ENCODE measurements at regions not wholly inside any gene's neighbourhood (a gene's known extent, or its start where the extent isn't known, plus 50 kb on each side); places are given as distances from the start of the nearest gene placed in this dataset.
"Not testable (repeated sequence)": the region's sequence is repeated elsewhere in the genome, so short reads cannot be mapped to it uniquely, and the experiment has no call there.

- no peak for DNase-seq
Measured at GRCh38 chr12:114616081-114616480, 67.9 kb downstream of the TBX3 start.

GRCh38 chr12:114614040-114614439, 69.9 kb downstream of the TBX3 start:
- no peak for DNase-seq

GRCh38 chr12:114612062-114612461, 71.9 kb downstream of the TBX3 start:
- no peak for DNase-seq

- DNase-seq: no peak
Measured at GRCh38 chr12:114611145-114612018, 72.6 kb downstream of the TBX3 start.

DNA sequence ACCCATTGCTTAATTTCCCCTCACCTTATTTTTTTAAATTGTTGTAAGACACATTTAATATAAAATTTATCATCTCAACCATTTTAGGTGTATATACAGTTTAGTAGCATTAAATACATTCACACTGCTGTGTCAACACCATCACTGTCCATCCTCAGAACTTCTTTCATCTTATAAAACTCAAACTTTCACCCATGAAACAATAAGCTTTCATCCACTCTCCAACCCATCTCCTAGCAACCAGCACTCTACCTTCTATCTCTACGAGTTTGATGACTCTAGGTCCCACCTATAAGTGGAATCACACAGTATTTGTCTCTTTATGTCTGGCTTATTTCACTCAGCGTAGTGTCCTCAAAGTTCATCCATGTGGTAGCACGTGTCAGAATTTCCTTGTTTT, 75.5 kb downstream of the TBX3 start:
- no peak for DNase-seq

GRCh38 chr12:114605918-114606317, 78.1 kb downstream of the TBX3 start:
- no peak for DNase-seq

GRCh38 chr12:114604606-114605005, 79.4 kb downstream of the TBX3 start:
- no peak for DNase-seq

DNA sequence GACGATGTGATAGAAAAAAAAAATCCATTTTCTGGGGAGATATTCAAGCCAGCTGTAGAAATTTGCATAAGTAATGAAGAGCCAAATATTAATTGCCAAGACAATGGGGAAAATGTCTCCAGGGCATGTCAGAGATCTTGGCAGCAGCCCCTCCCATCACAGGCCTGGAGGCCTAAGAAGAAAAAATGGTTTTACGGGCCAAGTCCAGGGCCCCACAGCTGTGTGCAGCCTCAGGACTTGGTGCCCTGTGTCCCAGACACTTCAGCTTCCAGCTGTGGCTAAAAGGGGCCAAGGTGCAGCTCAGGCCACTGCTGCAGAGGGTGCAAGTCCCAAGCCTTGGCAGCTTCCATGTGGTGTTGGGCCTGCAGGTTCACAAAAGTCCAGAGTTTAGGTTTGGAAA, 83.4 kb downstream of the TBX3 start:
- DNase-seq: not testable (repeated sequence)

- no peak for DNase-seq
Measured at GRCh38 chr12:114598111-114598510, 85.9 kb downstream of the TBX3 start.

GRCh38 chr12:114592946-114593345, 91.0 kb downstream of the TBX3 start:
- no peak for DNase-seq

DNA sequence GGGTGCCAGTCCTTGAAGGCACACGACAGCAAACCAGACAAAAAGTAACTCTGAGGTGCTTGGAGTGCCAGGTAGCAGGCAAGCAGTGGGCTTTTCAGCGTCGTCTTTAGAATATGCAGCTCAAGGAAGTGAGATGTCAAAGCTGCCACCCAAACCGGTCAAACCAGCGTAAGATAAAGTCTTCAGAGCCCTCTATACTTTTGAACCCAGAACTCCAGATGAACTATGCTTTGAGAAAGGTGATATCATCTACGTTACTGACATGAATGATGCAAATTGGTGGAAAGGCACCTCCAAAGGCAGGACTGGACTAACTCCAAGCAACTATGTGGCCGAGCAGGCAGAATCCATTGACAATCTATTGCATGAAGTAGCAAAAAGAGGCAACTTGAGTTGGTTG, 95.9 kb downstream of the TBX3 start:
- DNase-seq: no peak

GRCh38 chr12:114580306-114580705, 103.7 kb downstream of the TBX3 start:
- DNase-seq: no peak

GRCh38 chr12:114579389-114579788, 104.6 kb downstream of the TBX3 start:
- DNase-seq: no peak

DNA sequence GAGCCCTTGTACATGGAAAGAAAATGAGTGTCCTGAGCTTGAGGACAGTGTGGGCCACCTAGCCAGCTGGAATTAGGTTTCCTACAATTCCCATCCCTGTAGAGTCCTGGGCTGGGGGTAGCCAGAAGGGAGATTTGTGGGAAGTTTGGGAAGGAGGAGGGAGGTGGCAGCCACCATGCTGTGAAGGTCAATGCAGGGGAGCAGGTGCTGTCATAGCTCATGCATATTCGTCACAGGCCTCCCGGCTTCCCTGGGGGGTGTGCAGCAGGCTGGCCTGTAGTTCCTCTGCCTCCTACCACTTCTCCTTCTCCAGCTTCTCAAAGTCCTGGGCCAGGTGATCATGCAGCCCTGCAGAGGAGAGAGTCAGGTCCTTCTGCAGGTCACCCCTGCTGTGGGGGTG, 121.3 kb downstream of the TBX3 start:
- DNase-seq: no peak

- no peak for DNase-seq
Measured at GRCh38 chr12:114555451-114555850, 128.5 kb downstream of the TBX3 start.

DNA sequence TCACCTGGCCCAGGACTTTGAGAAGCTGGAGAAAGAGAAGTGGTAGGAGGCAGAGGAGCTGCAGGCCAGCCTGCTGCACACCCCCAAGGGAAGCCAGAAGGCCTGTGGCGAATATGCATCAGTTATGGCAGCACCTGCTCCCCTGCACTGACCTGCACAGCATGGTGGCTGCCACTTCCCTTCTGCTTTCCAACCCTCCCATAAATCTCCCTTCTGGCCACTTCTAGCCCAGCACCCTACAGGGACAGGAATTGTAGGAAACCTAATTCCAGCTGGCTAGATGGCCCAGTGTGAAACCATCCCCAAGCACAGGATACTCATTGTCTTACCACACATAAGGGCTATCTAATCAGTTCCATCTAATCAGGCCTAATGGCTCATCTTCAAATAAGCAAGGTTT, 136.3 kb downstream of the TBX3 start:
- no peak for DNase-seq

DNA sequence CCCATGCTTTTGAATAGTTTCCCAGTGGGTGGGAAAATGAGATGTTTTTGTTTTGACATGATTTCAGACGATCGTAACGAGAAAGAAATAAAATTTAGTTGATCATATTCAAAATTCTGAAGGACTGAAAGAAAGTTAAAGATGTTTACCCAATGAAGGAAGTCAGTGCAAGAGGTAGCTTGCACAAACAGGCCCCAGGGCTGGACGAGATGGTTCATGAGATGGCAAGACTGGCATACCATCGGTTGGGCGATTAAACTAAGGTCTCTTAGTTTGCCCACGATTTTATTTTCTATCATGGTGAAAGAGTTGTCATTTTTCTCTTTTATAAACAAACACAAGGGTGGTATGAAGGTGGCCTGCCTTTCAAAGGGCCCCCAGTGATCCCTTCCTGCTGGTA, 124.5 kb upstream of the TBX5 start:
- no peak for DNase-seq

- no peak for DNase-seq
Measured at GRCh38 chr12:114529966-114530365, 124.0 kb upstream of the TBX5 start.

- no peak for DNase-seq
Measured at GRCh38 chr12:114528766-114529165, 122.8 kb upstream of the TBX5 start.

GRCh38 chr12:114521160-114521559, 115.2 kb upstream of the TBX5 start:
- not testable (repeated sequence) for DNase-seq

GRCh38 chr12:114512351-114512750, 106.4 kb upstream of the TBX5 start:
- DNase-seq: no peak

- peak; percentile 13 to 44 for DNase-seq
Measured at GRCh38 chr12:114508529-114509129, 102.7 kb upstream of the TBX5 start.

- no peak for DNase-seq
Measured at GRCh38 chr12:114506651-114507050, 100.7 kb upstream of the TBX5 start.

GRCh38 chr12:114504311-114504710, 98.4 kb upstream of the TBX5 start:
- no peak for DNase-seq

GRCh38 chr12:114501474-114501807, 95.5 kb upstream of the TBX5 start:
- DNase-seq: no peak

Measured in SW 1271 (cell line).